ENCODE measurements at regions not wholly inside any gene's neighbourhood (a gene's known extent, or its start where the extent isn't known, plus 50 kb on each side); places are given as distances from the start of the nearest gene placed in this dataset.
A peak's percentile ranks its signal among the peaks of the same experiment; 100 is the strongest.

GRCh38 chr3:190234621-190235020 lies 87.6 kb downstream of the CLDN1 start:
- Histone ChIP-seq H3K36me3 (replicated peaks in 1 of 2; ENCODE audit: insufficient read depth in 1 of 2, low read depth in 2 of 2) (no peaks in the 10 kb centered on the region), H3K27me3 (no peaks in the 10 kb centered on the region), H3K4me3 (no peak overlapping the region), H3K27ac (no peak overlapping the region), H3K4me1 (peaks cover 8% of the 10 kb centered on the region), H3K9me3 (no peaks in the 10 kb centered on the region)
- 68 to 71% methylated on average over 3 of the region's 3 CpGs for WGBS, 2 donors
- DNase-seq (no peak), ATAC-seq (no peak)
- intact Hi-C loops (cut with DNase I) = no loop called here
- no peak for TF ChIP-seq POLR2A (IDR thresholded peaks at IDR 0.05)
- TF ChIP-seq CTCF (IDR thresholded peaks at IDR 0.05) = no peak

- no peaks in the 10 kb centered on the region for H3K9me3 ChIP-seq
- WGBS, 2 donors = 64 to 72% methylated on average over 4 of the region's 4 CpGs
- ATAC-seq = peak; percentile 63
- H3K27me3 ChIP-seq = no peaks in the 10 kb centered on the region
- DNase-seq = peak in 1 of 4 donors; percentile 3
- intact Hi-C loops (cut with DNase I) = no loop called here
- H3K4me1 ChIP-seq = peaks cover 8% of the 10 kb centered on the region
- H3K27ac ChIP-seq = peak overlapping the region in 2 of 4 donors; percentile 29 to 58
- TF ChIP-seq CTCF (IDR thresholded peaks at IDR 0.05) (no peak), POLR2A (IDR thresholded peaks at IDR 0.05) (no peak)
- no peaks in the 10 kb centered on the region for H3K36me3 ChIP-seq (replicated peaks in 1 of 2; ENCODE audit: insufficient read depth in 1 of 2, low read depth in 2 of 2)
- H3K4me3 ChIP-seq = no peak overlapping the region
Observed at GRCh38 chr3:190229632-190230424, 92.4 kb downstream of the CLDN1 start.

GRCh38 chr3:190227064-190227463 lies 95.2 kb downstream of the CLDN1 start:
- no peaks in the 10 kb centered on the region for H3K9me3 ChIP-seq
- WGBS, 2 donors = 75 to 82% methylated on average over 2 of the region's 2 CpGs
- intact Hi-C loops (cut with DNase I) = no loop called here
- no peaks in the 10 kb centered on the region for H3K36me3 ChIP-seq (replicated peaks in 1 of 2; ENCODE audit: insufficient read depth in 1 of 2, low read depth in 2 of 2)
- no peak overlapping the region for H3K4me3 ChIP-seq
- H3K4me1 ChIP-seq = peaks cover 8% of the 10 kb centered on the region
- ATAC-seq (no peak), DNase-seq (no peak)
- H3K27me3 ChIP-seq = no peaks in the 10 kb centered on the region
- H3K27ac ChIP-seq = no peak overlapping the region
- no peak for TF ChIP-seq POLR2A (IDR thresholded peaks at IDR 0.05)
- TF ChIP-seq CTCF (IDR thresholded peaks at IDR 0.05) = no peak

GRCh38 chr3:190224863-190225692 lies 97.2 kb downstream of the CLDN1 start:
- TF ChIP-seq CTCF (IDR thresholded peaks at IDR 0.05) = peak in 6 of 7 experiments; percentile 40 to 80 (median 58)
- TF ChIP-seq POLR2A (IDR thresholded peaks at IDR 0.05) = no peak
- WGBS, 2 donors = 19 to 21% methylated on average over 4 of the region's 4 CpGs
- H3K27ac ChIP-seq = no peak overlapping the region
- H3K4me3 ChIP-seq = no peak overlapping the region
- H3K4me1 ChIP-seq = peaks cover under 1% of the 10 kb centered on the region
- intact Hi-C loops (cut with DNase I) = loop anchor here (5.0 kb wide), 1 partner anchor 97 kb away; the partner anchor contains the start of gene CLDN1
- H3K9me3 ChIP-seq = no peaks in the 10 kb centered on the region
- no peak for ATAC-seq
- no peaks in the 10 kb centered on the region for H3K36me3 ChIP-seq (replicated peaks in 1 of 2; ENCODE audit: insufficient read depth in 1 of 2, low read depth in 2 of 2)
- no peaks in the 10 kb centered on the region for H3K27me3 ChIP-seq
- DNase-seq = peak in 2 of 4 donors; percentile 10 to 24
